Fibroblast of mammary gland (primary cell): ENCODE measurements at regions not wholly inside any gene's neighbourhood (a gene's known extent, or its start where the extent isn't known, plus 50 kb on each side); places are given as distances from the start of the nearest gene placed in this dataset.

Source experiments
- DNase-seq: peaks from one replicate; pipeline ENCODE4 v3.0.0-alpha.2; 2010; ENCODE audit warnings: low read depth
- H3K4me3 ChIP-seq: 2 replicates; pipeline ENCODE4 v1.5.1; 2011; ENCODE audit warnings: low read depth, mild to moderate bottlenecking, low read length, moderate library complexity; ENCODE audit not compliant: control insufficient read depth
- TF ChIP-seq, protein P1 (sequence below): conservative IDR thresholded peaks from 2 replicates; pipeline ENCODE4 v1.5.1; 2011; ENCODE audit warnings: low read depth, low read length, inconsistent platforms; ENCODE audit not compliant: control insufficient read depth, insufficient read depth

DNA sequence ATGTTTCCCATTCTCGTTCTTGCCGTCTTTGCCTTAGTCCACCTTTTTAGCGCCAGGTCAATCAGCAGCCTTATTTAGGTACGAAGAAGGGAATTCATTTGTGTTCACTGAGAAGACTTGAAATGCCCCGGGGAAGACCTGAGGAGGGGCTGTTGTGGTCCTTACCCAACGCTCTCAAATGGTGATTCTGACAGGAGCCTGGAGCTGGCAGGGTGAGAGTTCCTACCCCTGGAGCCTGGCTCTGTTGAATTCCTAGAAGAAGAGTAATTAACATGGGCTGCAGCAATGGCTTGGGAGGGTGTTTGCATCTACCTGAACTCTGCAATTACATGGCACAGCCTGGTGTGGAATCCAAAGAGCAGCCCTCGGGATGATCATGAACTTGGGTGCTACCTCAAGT is 76.9 kb upstream of the DSCAM start:
- TF ChIP-seq, protein P1, sequence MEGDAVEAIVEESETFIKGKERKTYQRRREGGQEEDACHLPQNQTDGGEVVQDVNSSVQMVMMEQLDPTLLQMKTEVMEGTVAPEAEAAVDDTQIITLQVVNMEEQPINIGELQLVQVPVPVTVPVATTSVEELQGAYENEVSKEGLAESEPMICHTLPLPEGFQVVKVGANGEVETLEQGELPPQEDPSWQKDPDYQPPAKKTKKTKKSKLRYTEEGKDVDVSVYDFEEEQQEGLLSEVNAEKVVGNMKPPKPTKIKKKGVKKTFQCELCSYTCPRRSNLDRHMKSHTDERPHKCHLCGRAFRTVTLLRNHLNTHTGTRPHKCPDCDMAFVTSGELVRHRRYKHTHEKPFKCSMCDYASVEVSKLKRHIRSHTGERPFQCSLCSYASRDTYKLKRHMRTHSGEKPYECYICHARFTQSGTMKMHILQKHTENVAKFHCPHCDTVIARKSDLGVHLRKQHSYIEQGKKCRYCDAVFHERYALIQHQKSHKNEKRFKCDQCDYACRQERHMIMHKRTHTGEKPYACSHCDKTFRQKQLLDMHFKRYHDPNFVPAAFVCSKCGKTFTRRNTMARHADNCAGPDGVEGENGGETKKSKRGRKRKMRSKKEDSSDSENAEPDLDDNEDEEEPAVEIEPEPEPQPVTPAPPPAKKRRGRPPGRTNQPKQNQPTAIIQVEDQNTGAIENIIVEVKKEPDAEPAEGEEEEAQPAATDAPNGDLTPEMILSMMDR: no peak
- H3K4me3 ChIP-seq: no peak overlapping the region
- no peak for DNase-seq

- TF ChIP-seq, protein P1: no peak
- no peak for DNase-seq
- no peak overlapping the region for H3K4me3 ChIP-seq
Measured at GRCh38 chr21:40924641-40925040, 77.7 kb upstream of the DSCAM start.

- H3K4me3 ChIP-seq: no peak overlapping the region
- TF ChIP-seq, protein P1: no peak
- no peak for DNase-seq
Measured at GRCh38 chr21:40926238-40926637, 79.3 kb upstream of the DSCAM start.

GRCh38 chr21:40929833-40930232 is 82.9 kb upstream of the DSCAM start:
- TF ChIP-seq, protein P1: no peak
- no peak overlapping the region for H3K4me3 ChIP-seq
- DNase-seq: no peak

GRCh38 chr21:40931197-40931596 is 84.2 kb upstream of the DSCAM start:
- no peak for DNase-seq
- TF ChIP-seq, protein P1: no peak
- no peak overlapping the region for H3K4me3 ChIP-seq

DNA sequence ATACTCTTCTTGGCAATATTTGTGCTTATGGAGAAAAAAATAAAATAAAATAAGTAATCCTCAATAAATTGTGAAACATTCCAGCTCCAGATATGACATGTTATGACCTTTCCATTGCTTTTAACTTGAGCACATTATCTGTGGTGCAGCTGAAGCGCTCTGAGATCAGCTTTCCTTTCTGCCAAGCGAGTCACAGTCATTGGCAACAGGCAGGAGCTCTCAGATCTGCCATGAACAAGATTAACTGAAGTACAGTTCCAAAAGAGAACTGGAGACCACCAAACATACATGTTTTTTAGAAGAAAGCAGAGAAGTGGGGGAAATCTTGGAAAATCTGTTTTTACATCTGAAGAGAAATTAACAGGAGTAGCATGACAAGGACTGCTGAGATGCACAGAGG is 89.2 kb upstream of the DSCAM start:
- DNase-seq: no peak
- no peak overlapping the region for H3K4me3 ChIP-seq
- TF ChIP-seq, protein P1: no peak

- DNase-seq: no peak
- TF ChIP-seq, protein P1: no peak
- no peak overlapping the region for H3K4me3 ChIP-seq
Measured at GRCh38 chr21:40936771-40937261, 89.9 kb upstream of the DSCAM start.
